ENCODE measurements at regions not wholly inside any gene's neighbourhood (a gene's known extent, or its start where the extent isn't known, plus 50 kb on each side); places are given as distances from the start of the nearest gene placed in this dataset.
A peak's percentile ranks its signal among the peaks of the same experiment; 100 is the strongest.

DNA sequence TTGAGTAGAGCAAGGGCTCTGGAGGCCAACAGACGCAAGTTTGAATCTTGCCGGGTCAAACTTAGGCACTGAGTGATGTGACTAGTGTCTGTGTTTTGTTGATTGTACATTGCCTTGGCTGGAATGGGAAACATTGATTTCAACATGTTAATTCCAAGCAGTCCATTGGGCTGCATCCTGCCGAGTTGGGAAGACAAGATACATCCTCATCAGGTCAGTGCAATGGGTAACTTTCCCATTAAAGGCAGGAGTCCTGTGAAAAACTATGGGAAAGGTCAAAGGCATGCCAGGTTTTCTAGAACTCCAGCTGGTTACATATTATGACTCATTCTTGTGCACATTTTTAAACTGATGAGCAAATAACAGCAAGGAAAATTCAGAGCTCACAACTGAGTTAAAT, 126.5 kb upstream of the ABCA1 start:
- Histone ChIP-seq H3K27ac (ENCODE audit: low read depth in 2 of 2, low read length in 1 of 2) (peak overlapping the region in 1 of 2 experiments; percentile 64; a peak in 2 of 4 replicates), H3K4me1 (ENCODE audit: control insufficient read depth in 1 of 2, insufficient read depth in 2 of 2, low read depth in 1 of 2, low read length in 1 of 2) (peaks cover 0 to 5% of the 10 kb centered on the region in 2 experiments; a peak in 1 of 4 replicates), H3K9ac (no peak overlapping the region), H3F3A (replicated peaks; ENCODE audit: insufficient read depth) (peaks cover 8% of the 10 kb centered on the region), H3K36me3 (replicated peaks in 1 of 2; ENCODE audit: control insufficient read depth in 1 of 2, insufficient read depth in 2 of 2, low read length in 1 of 2) (no peaks in the 10 kb centered on the region), H3K4me2 (peak overlapping the region; percentile 45; the same call in 1 of the 2 replicates), H4K20me1 (ENCODE audit: insufficient read depth) (no peaks in the 10 kb centered on the region), H3K27me3 (ENCODE audit: insufficient read depth) (no peaks in the 10 kb centered on the region), H3K9me2 (no peaks in the 10 kb centered on the region), H3K79me2 (ENCODE audit: insufficient read depth) (no peaks in the 10 kb centered on the region), H2AFZ (ENCODE audit: low read depth) (peak overlapping the region; percentile 26; the same call in 1 of the 2 replicates), H3K4me3 (ENCODE audit: low read depth in 2 of 2, low read length in 1 of 2) (no peak overlapping the region), H3K9me3 (no peaks in the 10 kb centered on the region)
- DNase-seq, result no peak
- ChIA-PET POLR2A (no interaction called here), CTCF (interaction anchor here (1.4 to 1.7 kb wide), 2 partner anchors 10 to 191 kb away, joined by 3 read pairs; no protein-coding TSS in a partner anchor)
- WGBS (ENCODE audit: low lambda C conversion rate), result 61% methylated on average over 3 of the region's 3 CpGs
- TF ChIP-seq POLR2AphosphoS5 (IDR thresholded peaks at IDR 0.05; ENCODE audit: low read depth, low read length) (no peak), NFIC (IDR thresholded peaks at IDR 0.05; ENCODE audit: borderline replicate concordance) (no peak), EP300 (IDR thresholded peaks at IDR 0.05; ENCODE audit: borderline replicate concordance in 1 of 2, low read depth in 1 of 2, low read length in 1 of 2) (peak in 1 of 2 experiments; percentile 23; a peak in 1 of 4 replicates), MEF2A (IDR thresholded peaks at IDR 0.05; ENCODE audit: borderline replicate concordance, low read depth) (no peak), SIN3A (IDR thresholded peaks at IDR 0.05; ENCODE audit: borderline replicate concordance, low read depth, low read length) (no peak), FOSL2 (IDR thresholded peaks at IDR 0.05; ENCODE audit: borderline replicate concordance, low read depth) (peak; percentile 83), NRF1 (IDR thresholded peaks at IDR 0.05; ENCODE audit: low read depth, low read length) (no peak), FOXJ3 (CRISPR knock-in tag; IDR thresholded peaks at IDR 0.05) (no peak), RFX5 (IDR thresholded peaks at IDR 0.05; ENCODE audit: low read length) (no peak), TAF1 (IDR thresholded peaks at IDR 0.05; ENCODE audit: borderline replicate concordance, low read depth, low read length) (no peak), GATA2 (CRISPR knock-in tag; IDR thresholded peaks at IDR 0.05) (no peak), MXI1 (IDR thresholded peaks at IDR 0.05; ENCODE audit: low read depth, low read length) (no peak), GABPA (IDR thresholded peaks at IDR 0.05; ENCODE audit: low read depth) (no peak), SMC3 (IDR thresholded peaks at IDR 0.05; ENCODE audit: low read depth, low read length) (no peak), RAD21 (IDR thresholded peaks at IDR 0.05; ENCODE audit: low read length) (no peak), CHD2 (IDR thresholded peaks at IDR 0.05; ENCODE audit: low read length, partially characterized antibody) (no peak)
- TF ChIP-seq, protein P1, sequence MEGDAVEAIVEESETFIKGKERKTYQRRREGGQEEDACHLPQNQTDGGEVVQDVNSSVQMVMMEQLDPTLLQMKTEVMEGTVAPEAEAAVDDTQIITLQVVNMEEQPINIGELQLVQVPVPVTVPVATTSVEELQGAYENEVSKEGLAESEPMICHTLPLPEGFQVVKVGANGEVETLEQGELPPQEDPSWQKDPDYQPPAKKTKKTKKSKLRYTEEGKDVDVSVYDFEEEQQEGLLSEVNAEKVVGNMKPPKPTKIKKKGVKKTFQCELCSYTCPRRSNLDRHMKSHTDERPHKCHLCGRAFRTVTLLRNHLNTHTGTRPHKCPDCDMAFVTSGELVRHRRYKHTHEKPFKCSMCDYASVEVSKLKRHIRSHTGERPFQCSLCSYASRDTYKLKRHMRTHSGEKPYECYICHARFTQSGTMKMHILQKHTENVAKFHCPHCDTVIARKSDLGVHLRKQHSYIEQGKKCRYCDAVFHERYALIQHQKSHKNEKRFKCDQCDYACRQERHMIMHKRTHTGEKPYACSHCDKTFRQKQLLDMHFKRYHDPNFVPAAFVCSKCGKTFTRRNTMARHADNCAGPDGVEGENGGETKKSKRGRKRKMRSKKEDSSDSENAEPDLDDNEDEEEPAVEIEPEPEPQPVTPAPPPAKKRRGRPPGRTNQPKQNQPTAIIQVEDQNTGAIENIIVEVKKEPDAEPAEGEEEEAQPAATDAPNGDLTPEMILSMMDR (IDR thresholded peaks at IDR 0.05), result no peak
- TF ChIP-seq, protein P2, sequence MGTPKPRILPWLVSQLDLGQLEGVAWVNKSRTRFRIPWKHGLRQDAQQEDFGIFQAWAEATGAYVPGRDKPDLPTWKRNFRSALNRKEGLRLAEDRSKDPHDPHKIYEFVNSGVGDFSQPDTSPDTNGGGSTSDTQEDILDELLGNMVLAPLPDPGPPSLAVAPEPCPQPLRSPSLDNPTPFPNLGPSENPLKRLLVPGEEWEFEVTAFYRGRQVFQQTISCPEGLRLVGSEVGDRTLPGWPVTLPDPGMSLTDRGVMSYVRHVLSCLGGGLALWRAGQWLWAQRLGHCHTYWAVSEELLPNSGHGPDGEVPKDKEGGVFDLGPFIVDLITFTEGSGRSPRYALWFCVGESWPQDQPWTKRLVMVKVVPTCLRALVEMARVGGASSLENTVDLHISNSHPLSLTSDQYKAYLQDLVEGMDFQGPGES (IDR thresholded peaks at IDR 0.05; ENCODE audit: low read depth, low read length), result no peak
- TF ChIP-seq, protein P3, sequence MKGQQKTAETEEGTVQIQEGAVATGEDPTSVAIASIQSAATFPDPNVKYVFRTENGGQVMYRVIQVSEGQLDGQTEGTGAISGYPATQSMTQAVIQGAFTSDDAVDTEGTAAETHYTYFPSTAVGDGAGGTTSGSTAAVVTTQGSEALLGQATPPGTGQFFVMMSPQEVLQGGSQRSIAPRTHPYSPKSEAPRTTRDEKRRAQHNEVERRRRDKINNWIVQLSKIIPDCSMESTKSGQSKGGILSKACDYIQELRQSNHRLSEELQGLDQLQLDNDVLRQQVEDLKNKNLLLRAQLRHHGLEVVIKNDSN (IDR thresholded peaks at IDR 0.05; ENCODE audit: borderline replicate concordance, low read depth), result no peak
- TF ChIP-seq, protein P4, sequence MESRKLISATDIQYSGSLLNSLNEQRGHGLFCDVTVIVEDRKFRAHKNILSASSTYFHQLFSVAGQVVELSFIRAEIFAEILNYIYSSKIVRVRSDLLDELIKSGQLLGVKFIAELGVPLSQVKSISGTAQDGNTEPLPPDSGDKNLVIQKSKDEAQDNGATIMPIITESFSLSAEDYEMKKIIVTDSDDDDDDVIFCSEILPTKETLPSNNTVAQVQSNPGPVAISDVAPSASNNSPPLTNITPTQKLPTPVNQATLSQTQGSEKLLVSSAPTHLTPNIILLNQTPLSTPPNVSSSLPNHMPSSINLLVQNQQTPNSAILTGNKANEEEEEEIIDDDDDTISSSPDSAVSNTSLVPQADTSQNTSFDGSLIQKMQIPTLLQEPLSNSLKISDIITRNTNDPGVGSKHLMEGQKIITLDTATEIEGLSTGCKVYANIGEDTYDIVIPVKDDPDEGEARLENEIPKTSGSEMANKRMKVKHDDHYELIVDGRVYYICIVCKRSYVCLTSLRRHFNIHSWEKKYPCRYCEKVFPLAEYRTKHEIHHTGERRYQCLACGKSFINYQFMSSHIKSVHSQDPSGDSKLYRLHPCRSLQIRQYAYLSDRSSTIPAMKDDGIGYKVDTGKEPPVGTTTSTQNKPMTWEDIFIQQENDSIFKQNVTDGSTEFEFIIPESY (IDR thresholded peaks at IDR 0.05; ENCODE audit: borderline replicate concordance, low read depth), result no peak
- TF ChIP-seq, protein P5, sequence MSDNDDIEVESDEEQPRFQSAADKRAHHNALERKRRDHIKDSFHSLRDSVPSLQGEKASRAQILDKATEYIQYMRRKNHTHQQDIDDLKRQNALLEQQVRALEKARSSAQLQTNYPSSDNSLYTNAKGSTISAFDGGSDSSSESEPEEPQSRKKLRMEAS (IDR thresholded peaks at IDR 0.05; ENCODE audit: low read depth), result no peak
- TF ChIP-seq, protein P6, sequence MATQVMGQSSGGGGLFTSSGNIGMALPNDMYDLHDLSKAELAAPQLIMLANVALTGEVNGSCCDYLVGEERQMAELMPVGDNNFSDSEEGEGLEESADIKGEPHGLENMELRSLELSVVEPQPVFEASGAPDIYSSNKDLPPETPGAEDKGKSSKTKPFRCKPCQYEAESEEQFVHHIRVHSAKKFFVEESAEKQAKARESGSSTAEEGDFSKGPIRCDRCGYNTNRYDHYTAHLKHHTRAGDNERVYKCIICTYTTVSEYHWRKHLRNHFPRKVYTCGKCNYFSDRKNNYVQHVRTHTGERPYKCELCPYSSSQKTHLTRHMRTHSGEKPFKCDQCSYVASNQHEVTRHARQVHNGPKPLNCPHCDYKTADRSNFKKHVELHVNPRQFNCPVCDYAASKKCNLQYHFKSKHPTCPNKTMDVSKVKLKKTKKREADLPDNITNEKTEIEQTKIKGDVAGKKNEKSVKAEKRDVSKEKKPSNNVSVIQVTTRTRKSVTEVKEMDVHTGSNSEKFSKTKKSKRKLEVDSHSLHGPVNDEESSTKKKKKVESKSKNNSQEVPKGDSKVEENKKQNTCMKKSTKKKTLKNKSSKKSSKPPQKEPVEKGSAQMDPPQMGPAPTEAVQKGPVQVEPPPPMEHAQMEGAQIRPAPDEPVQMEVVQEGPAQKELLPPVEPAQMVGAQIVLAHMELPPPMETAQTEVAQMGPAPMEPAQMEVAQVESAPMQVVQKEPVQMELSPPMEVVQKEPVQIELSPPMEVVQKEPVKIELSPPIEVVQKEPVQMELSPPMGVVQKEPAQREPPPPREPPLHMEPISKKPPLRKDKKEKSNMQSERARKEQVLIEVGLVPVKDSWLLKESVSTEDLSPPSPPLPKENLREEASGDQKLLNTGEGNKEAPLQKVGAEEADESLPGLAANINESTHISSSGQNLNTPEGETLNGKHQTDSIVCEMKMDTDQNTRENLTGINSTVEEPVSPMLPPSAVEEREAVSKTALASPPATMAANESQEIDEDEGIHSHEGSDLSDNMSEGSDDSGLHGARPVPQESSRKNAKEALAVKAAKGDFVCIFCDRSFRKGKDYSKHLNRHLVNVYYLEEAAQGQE (IDR thresholded peaks at IDR 0.05; ENCODE audit: low read depth, low read length), result no peak
- TF ChIP-seq, protein P7, sequence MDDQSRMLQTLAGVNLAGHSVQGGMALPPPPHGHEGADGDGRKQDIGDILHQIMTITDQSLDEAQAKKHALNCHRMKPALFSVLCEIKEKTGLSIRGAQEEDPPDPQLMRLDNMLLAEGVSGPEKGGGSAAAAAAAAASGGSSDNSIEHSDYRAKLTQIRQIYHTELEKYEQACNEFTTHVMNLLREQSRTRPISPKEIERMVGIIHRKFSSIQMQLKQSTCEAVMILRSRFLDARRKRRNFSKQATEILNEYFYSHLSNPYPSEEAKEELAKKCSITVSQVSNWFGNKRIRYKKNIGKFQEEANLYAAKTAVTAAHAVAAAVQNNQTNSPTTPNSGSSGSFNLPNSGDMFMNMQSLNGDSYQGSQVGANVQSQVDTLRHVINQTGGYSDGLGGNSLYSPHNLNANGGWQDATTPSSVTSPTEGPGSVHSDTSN (IDR thresholded peaks at IDR 0.05), result peak; percentile 27; the same call in 1 of the 2 replicates
